NCI-H526 (cell line): ENCODE measurements at regions not wholly inside any gene's neighbourhood (a gene's known extent, or its start where the extent isn't known, plus 50 kb on each side); places are given as distances from the start of the nearest gene placed in this dataset.
A peak's percentile ranks its signal among the peaks of the same experiment; 100 is the strongest.
"Not testable (repeated sequence)": the region's sequence is repeated elsewhere in the genome, so short reads cannot be mapped to it uniquely, and the experiment has no call there.

ENCODE experiments used
- DNase-seq, 2 experiments: peaks; one replicate each; lab custom pipeline; 2025; lab: John Stamatoyannopoulos, UW

DNA sequence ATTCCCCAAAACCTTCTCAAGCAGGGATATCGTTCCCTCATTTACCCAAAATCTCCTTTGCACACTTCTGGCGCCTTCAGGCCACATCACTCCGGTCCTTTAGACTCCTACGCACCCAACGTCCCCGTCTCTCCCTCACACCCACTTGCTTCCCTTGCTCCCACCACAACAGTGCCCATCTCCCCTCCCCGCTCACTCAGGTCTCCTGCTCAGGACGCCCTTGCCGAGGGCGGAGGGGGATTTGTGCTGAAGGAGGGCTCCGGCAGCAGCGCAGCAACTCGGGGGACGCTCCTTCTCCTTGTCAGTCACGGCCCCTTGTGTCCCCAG, 71.6 kb downstream of the PCMTD2 start:
- not testable (repeated sequence) for DNase-seq

DNA sequence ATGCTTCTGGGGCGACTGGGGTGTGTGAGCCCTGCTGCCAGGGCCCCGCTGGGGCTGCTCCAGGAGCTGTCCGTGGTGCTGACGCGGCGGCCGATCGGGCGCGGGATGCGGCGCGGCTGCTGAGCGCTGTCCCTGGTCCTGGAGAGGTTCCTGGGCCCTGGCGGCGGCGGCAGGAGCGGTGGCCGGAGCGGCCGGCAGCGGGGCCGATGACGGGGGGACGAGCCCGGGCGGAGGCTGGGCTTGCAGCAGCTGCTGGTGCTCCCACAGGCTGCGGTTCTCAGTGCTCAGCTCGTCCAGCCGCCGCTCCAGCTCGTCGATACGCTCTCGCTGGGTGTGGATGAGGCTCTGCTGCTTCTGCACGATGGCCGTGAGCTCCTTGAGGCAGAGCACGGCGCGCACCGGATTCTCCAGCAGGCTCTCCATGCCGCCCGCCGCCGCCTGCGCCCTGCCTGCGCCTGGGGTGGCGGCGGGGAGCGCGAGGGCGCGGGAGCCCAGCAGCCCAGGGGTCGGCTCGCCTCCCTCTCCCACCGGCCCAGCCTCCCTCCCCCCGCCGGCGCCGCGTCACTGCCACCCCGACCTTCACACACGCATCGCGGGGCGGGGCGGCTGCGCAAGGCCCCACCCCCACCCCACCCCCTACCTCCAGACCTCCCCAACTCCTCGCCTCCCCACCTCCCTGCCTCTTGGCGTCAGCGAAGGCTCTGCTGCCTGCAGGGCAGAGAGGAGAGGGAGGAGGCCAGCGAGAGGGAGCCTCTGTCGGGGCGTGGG, 72.2 kb downstream of the PCMTD2 start:
- DNase-seq: peak in 1 of 2 experiments; percentile 71

DNA sequence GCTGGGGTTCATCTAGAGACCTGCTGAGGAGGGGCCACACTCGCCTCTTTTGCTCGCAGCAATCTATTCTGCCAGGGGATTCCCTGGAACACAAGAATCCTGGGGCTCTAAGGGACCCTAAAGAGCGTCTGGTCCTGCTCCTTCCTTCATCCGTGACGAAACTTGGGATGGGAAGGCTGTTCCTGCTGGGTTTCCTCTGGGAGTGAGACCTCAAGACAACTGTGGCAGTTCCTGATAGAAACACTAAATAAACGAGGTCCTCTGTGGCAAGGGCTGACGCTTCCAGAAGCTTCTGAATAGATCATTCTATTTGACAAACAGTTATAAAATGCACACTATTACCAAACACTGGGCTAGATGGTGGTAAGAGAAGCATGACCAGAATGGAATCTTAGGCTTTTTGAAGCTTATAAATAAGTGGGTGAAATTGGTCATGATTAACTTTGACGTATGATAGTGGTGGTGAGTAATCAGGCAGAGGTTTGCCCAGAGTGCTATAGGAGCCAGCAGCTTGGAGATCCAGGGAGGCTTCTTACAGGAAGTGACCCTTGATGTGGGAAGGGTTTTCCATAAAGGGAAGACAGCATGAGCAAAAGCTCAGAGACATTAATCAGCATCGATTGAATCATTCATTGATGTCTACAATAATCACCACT, 73.2 kb downstream of the PCMTD2 start:
- not testable (repeated sequence) for DNase-seq

DNA sequence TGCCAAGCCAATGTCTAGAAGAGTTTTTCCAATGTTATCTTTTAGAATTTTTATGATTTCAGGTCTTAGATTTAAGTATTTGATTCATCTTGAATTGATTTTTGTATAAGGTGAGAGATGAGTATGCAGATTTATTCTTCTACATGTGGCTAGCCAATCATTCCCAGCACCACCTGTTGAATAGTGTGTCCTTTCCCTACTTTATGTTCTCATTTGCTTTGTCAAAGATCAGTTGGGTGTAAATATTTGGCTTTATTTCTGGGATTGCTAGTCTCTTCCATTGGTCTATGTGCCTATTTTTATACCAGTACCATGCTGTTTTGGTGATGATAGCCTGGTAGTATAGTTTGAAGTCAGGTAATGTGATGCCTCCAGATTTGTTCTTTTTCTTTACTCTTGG, 77.1 kb downstream of the PCMTD2 start:
- DNase-seq: not testable (repeated sequence)
